WTC11 (cell line): ENCODE measurements at regions not wholly inside any gene's neighbourhood (a gene's known extent, or its start where the extent isn't known, plus 50 kb on each side); places are given as distances from the start of the nearest gene placed in this dataset.

Source experiments
- ATAC-seq: fragments of 200-7000 bp; cut with Tn5 transposase; 2 replicates; pipeline ENCODE4 v1.10.0; 2021; ENCODE audit warnings: mild to moderate bottlenecking, moderate library complexity
- CTCF ChIA-PET: fragments of 300-600 bp; sonication (Branson Sonifier 250); formaldehyde crosslinking; loops from one replicate; lab custom pipeline; 2021; ENCODE audit warnings: antibody characterized with exemption; lab: Charles Lee
- POLR2A ChIA-PET: fragments of 350-600 bp; sonication (Branson Sonifier 250); formaldehyde crosslinking; loops from one replicate; lab custom pipeline; 2021; ENCODE audit warnings: antibody characterized with exemption; lab: Charles Lee
- DNase-seq: peaks from one replicate; pipeline ENCODE4 v3.0.0; 2021; ENCODE audit warnings: low spot score
- H3K27ac Mint-ChIP-seq: 2 replicates; pipeline ENCODE4 v1.8.0; 2021; ENCODE audit warnings: mixed read lengths
- H3K27me3 Mint-ChIP-seq: 2 replicates; pipeline ENCODE4 v1.8.0; 2021; ENCODE audit warnings: low read depth, mild to moderate bottlenecking, moderate library complexity, mixed read lengths
- H3K36me3 Mint-ChIP-seq: 2 replicates; pipeline ENCODE4 v1.8.0; 2021; ENCODE audit warnings: mixed read lengths
- H3K4me1 Mint-ChIP-seq: 2 replicates; pipeline ENCODE4 v1.8.0; 2022; ENCODE audit warnings: mixed read lengths
- H3K4me3 Mint-ChIP-seq: 2 replicates; pipeline ENCODE4 v1.8.0; 2021; ENCODE audit warnings: mild to moderate bottlenecking, moderate library complexity, mixed read lengths
- H3K9me3 Mint-ChIP-seq: 2 replicates; pipeline ENCODE4 v1.8.0; 2021; ENCODE audit warnings: mixed read lengths
- ATF1 ChIP-seq: sonication (generic); formaldehyde crosslinking; IDR thresholded peaks from 2 replicates; pipeline ENCODE4 v1.8.1; 2023; ENCODE audit warnings: mild to moderate bottlenecking, moderate library complexity, missing genetic modification reagents
- ETV6 ChIP-seq: sonication (generic); formaldehyde crosslinking; IDR thresholded peaks from 2 replicates; pipeline ENCODE4 v1.8.1; 2022; ENCODE audit warnings: mild to moderate bottlenecking, missing genetic modification reagents
- FOXK1 ChIP-seq: sonication (generic); formaldehyde crosslinking; IDR thresholded peaks from 2 replicates; pipeline ENCODE4 v1.8.0; 2022; ENCODE audit warnings: mild to moderate bottlenecking, moderate library complexity, missing genetic modification reagents
- NFATC4 ChIP-seq: fragments of 250-450 bp; sonication (Bioruptor Pico); IDR thresholded peaks from 2 replicates; pipeline ENCODE4 v1.9.0; 2021; ENCODE audit warnings: mild to moderate bottlenecking
- NR3C1 ChIP-seq: sonication (generic); formaldehyde crosslinking; conservative IDR thresholded peaks from 2 replicates; pipeline ENCODE4 v1.8.1; 2023; ENCODE audit warnings: low read depth, mild to moderate bottlenecking, missing genetic modification reagents
- PRRX2 ChIP-seq: fragments of 250-450 bp; sonication (Bioruptor Pico); IDR thresholded peaks from 2 replicates; pipeline ENCODE4 v1.8.0; 2021; ENCODE audit warnings: mild to moderate bottlenecking
- SMAD3 ChIP-seq: sonication (generic); formaldehyde crosslinking; IDR thresholded peaks from 2 replicates; pipeline ENCODE4 v1.8.0; 2022; ENCODE audit warnings: missing genetic modification reagents, mild to moderate bottlenecking, borderline replicate concordance
- SP1 ChIP-seq: sonication (generic); formaldehyde crosslinking; conservative IDR thresholded peaks from 2 replicates; pipeline ENCODE4 v1.8.1; 2022; ENCODE audit warnings: missing genetic modification reagents
- TP53 ChIP-seq: sonication (generic); formaldehyde crosslinking; IDR thresholded peaks from 2 replicates; pipeline ENCODE4 v1.8.1; 2023; ENCODE audit warnings: mild to moderate bottlenecking, missing genetic modification reagents
- TF ChIP-seq, protein P1 (sequence below): sonication (generic); formaldehyde crosslinking; IDR thresholded peaks from 2 replicates; pipeline ENCODE4 v1.8.1; 2022; ENCODE audit warnings: low read depth, missing genetic modification reagents, borderline replicate concordance
- TF ChIP-seq, protein P2 (sequence below): sonication (generic); formaldehyde crosslinking; IDR thresholded peaks from 2 replicates; pipeline ENCODE4 v1.8.1; 2022; ENCODE audit warnings: mild to moderate bottlenecking, missing genetic modification reagents, moderate library complexity, borderline replicate concordance
- TF ChIP-seq, protein P3 (sequence below): sonication (generic); formaldehyde crosslinking; IDR thresholded peaks from 2 replicates; pipeline ENCODE4 v1.8.1; 2023; ENCODE audit warnings: mild to moderate bottlenecking, missing genetic modification reagents
- TF ChIP-seq, protein P4 (sequence below): fragments of 250-450 bp; sonication (Bioruptor Pico); IDR thresholded peaks from 2 replicates; pipeline ENCODE4 v2.1.2; 2022; ENCODE audit warnings: mild to moderate bottlenecking, moderate library complexity
- TF ChIP-seq, protein P5 (sequence below): sonication (generic); formaldehyde crosslinking; IDR thresholded peaks from 2 replicates; pipeline ENCODE4 v1.8.1; 2023; ENCODE audit warnings: mild to moderate bottlenecking, missing genetic modification reagents, borderline replicate concordance
- TF ChIP-seq, protein P6 (sequence below): fragments of 250-450 bp; sonication (Bioruptor Pico); IDR thresholded peaks from 2 replicates; pipeline ENCODE4 v1.9.0; 2021; ENCODE audit warnings: mild to moderate bottlenecking
- TF ChIP-seq, protein P7 (sequence below): sonication (generic); formaldehyde crosslinking; IDR thresholded peaks from 2 replicates; pipeline ENCODE4 v1.8.0; 2022; ENCODE audit warnings: missing genetic modification reagents

DNA sequence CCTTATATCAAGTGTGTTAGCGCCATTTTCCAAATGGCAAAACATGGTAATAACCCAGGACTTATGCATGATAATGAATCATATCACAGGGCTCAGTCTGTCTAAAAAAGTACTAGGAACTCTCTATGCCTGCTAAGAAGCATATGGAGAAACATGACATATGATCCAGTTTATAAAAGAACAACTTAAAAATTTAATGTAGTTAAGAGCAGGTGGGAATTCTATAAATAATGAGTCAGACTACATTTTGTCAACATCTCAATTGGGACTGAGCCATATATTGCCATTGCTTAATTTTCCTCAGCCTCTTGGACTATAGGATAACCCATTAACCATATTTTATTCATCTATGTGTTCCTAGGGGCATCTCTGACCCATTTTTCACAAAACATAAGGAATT is 360.4 kb upstream of the AGA start:
- CTCF ChIA-PET, result no interaction called here

More for the DNA sequence above, 360.4 kb upstream of the AGA start:
- TF ChIP-seq SMAD3 (CRISPR knock-in tag), result no peak
- TF ChIP-seq, protein P1, sequence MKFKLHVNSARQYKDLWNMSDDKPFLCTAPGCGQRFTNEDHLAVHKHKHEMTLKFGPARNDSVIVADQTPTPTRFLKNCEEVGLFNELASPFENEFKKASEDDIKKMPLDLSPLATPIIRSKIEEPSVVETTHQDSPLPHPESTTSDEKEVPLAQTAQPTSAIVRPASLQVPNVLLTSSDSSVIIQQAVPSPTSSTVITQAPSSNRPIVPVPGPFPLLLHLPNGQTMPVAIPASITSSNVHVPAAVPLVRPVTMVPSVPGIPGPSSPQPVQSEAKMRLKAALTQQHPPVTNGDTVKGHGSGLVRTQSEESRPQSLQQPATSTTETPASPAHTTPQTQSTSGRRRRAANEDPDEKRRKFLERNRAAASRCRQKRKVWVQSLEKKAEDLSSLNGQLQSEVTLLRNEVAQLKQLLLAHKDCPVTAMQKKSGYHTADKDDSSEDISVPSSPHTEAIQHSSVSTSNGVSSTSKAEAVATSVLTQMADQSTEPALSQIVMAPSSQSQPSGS (CRISPR knock-in tag), result no peak
- TF ChIP-seq, protein P2, sequence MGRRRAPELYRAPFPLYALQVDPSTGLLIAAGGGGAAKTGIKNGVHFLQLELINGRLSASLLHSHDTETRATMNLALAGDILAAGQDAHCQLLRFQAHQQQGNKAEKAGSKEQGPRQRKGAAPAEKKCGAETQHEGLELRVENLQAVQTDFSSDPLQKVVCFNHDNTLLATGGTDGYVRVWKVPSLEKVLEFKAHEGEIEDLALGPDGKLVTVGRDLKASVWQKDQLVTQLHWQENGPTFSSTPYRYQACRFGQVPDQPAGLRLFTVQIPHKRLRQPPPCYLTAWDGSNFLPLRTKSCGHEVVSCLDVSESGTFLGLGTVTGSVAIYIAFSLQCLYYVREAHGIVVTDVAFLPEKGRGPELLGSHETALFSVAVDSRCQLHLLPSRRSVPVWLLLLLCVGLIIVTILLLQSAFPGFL (CRISPR knock-in tag), result no peak
- TF ChIP-seq, protein P3, sequence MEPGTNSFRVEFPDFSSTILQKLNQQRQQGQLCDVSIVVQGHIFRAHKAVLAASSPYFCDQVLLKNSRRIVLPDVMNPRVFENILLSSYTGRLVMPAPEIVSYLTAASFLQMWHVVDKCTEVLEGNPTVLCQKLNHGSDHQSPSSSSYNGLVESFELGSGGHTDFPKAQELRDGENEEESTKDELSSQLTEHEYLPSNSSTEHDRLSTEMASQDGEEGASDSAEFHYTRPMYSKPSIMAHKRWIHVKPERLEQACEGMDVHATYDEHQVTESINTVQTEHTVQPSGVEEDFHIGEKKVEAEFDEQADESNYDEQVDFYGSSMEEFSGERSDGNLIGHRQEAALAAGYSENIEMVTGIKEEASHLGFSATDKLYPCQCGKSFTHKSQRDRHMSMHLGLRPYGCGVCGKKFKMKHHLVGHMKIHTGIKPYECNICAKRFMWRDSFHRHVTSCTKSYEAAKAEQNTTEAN (CRISPR knock-in tag), result no peak
- TF ChIP-seq, protein P4, sequence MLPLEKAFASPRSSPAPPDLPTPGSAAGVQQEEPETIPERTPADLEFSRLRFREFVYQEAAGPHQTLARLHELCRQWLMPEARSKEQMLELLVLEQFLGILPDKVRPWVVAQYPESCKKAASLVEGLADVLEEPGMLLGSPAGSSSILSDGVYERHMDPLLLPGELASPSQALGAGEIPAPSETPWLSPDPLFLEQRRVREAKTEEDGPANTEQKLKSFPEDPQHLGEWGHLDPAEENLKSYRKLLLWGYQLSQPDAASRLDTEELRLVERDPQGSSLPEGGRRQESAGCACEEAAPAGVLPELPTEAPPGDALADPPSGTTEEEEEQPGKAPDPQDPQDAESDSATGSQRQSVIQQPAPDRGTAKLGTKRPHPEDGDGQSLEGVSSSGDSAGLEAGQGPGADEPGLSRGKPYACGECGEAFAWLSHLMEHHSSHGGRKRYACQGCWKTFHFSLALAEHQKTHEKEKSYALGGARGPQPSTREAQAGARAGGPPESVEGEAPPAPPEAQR (CRISPR knock-in tag), result no peak
- TF ChIP-seq SP1, result no peak
- TF ChIP-seq, protein P5, sequence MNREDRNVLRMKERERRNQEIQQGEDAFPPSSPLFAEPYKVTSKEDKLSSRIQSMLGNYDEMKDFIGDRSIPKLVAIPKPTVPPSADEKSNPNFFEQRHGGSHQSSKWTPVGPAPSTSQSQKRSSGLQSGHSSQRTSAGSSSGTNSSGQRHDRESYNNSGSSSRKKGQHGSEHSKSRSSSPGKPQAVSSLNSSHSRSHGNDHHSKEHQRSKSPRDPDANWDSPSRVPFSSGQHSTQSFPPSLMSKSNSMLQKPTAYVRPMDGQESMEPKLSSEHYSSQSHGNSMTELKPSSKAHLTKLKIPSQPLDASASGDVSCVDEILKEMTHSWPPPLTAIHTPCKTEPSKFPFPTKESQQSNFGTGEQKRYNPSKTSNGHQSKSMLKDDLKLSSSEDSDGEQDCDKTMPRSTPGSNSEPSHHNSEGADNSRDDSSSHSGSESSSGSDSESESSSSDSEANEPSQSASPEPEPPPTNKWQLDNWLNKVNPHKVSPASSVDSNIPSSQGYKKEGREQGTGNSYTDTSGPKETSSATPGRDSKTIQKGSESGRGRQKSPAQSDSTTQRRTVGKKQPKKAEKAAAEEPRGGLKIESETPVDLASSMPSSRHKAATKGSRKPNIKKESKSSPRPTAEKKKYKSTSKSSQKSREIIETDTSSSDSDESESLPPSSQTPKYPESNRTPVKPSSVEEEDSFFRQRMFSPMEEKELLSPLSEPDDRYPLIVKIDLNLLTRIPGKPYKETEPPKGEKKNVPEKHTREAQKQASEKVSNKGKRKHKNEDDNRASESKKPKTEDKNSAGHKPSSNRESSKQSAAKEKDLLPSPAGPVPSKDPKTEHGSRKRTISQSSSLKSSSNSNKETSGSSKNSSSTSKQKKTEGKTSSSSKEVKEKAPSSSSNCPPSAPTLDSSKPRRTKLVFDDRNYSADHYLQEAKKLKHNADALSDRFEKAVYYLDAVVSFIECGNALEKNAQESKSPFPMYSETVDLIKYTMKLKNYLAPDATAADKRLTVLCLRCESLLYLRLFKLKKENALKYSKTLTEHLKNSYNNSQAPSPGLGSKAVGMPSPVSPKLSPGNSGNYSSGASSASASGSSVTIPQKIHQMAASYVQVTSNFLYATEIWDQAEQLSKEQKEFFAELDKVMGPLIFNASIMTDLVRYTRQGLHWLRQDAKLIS (CRISPR knock-in tag), result no peak
- no peak for TF ChIP-seq PRRX2 (CRISPR knock-in tag)
- TF ChIP-seq NFATC4 (CRISPR knock-in tag), result no peak
- no peak for TF ChIP-seq FOXK1
- no peak for TF ChIP-seq ATF1 (CRISPR knock-in tag)
- no peak for TF ChIP-seq TP53 (CRISPR knock-in tag)
- no peak for TF ChIP-seq NR3C1
- TF ChIP-seq, protein P6, sequence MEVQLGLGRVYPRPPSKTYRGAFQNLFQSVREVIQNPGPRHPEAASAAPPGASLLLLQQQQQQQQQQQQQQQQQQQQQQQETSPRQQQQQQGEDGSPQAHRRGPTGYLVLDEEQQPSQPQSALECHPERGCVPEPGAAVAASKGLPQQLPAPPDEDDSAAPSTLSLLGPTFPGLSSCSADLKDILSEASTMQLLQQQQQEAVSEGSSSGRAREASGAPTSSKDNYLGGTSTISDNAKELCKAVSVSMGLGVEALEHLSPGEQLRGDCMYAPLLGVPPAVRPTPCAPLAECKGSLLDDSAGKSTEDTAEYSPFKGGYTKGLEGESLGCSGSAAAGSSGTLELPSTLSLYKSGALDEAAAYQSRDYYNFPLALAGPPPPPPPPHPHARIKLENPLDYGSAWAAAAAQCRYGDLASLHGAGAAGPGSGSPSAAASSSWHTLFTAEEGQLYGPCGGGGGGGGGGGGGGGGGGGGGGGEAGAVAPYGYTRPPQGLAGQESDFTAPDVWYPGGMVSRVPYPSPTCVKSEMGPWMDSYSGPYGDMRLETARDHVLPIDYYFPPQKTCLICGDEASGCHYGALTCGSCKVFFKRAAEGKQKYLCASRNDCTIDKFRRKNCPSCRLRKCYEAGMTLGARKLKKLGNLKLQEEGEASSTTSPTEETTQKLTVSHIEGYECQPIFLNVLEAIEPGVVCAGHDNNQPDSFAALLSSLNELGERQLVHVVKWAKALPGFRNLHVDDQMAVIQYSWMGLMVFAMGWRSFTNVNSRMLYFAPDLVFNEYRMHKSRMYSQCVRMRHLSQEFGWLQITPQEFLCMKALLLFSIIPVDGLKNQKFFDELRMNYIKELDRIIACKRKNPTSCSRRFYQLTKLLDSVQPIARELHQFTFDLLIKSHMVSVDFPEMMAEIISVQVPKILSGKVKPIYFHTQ, result no peak
- TF ChIP-seq, protein P7, sequence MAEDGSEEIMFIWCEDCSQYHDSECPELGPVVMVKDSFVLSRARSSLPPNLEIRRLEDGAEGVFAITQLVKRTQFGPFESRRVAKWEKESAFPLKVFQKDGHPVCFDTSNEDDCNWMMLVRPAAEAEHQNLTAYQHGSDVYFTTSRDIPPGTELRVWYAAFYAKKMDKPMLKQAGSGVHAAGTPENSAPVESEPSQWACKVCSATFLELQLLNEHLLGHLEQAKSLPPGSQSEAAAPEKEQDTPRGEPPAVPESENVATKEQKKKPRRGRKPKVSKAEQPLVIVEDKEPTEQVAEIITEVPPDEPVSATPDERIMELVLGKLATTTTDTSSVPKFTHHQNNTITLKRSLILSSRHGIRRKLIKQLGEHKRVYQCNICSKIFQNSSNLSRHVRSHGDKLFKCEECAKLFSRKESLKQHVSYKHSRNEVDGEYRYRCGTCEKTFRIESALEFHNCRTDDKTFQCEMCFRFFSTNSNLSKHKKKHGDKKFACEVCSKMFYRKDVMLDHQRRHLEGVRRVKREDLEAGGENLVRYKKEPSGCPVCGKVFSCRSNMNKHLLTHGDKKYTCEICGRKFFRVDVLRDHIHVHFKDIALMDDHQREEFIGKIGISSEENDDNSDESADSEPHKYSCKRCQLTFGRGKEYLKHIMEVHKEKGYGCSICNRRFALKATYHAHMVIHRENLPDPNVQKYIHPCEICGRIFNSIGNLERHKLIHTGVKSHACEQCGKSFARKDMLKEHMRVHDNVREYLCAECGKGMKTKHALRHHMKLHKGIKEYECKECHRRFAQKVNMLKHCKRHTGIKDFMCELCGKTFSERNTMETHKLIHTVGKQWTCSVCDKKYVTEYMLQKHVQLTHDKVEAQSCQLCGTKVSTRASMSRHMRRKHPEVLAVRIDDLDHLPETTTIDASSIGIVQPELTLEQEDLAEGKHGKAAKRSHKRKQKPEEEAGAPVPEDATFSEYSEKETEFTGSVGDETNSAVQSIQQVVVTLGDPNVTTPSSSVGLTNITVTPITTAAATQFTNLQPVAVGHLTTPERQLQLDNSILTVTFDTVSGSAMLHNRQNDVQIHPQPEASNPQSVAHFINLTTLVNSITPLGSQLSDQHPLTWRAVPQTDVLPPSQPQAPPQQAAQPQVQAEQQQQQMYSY (CRISPR knock-in tag), result no peak
- TF ChIP-seq ETV6 (CRISPR knock-in tag), result no peak
- no peak overlapping the region for H3K4me3 Mint-ChIP-seq
- no peak overlapping the region for H3K27ac Mint-ChIP-seq
- POLR2A ChIA-PET, result no interaction called here
- DNase-seq, result no peak
- peaks cover 9% of the 10 kb centered on the region for H3K4me1 Mint-ChIP-seq
- no peak for ATAC-seq
- no peaks in the 10 kb centered on the region for H3K36me3 Mint-ChIP-seq
- no peaks in the 10 kb centered on the region for H3K27me3 Mint-ChIP-seq
- H3K9me3 Mint-ChIP-seq, result no peaks in the 10 kb centered on the region
